Neural cell (in vitro differentiated cells): ENCODE measurements at regions not wholly inside any gene's neighbourhood (a gene's known extent, or its start where the extent isn't known, plus 50 kb on each side); places are given as distances from the start of the nearest gene placed in this dataset.

Source experiments
- EP300 ChIP-seq: fragments of 450-650 bp; conservative IDR thresholded peaks from 2 replicates; pipeline ENCODE4 v1.6.1; 2014; ENCODE audit warnings: antibody characterized with exemption, mild to moderate bottlenecking, moderate library complexity; ENCODE audit not compliant: poor library complexity, severe bottlenecking
- EZH2 ChIP-seq: fragments of 200-600, 300-800 bp; shearing (Covaris generic), sonication (generic); IDR thresholded peaks from 2 replicates; pipeline ENCODE4 v1.6.1; 2014; ENCODE audit warnings: antibody characterized with exemption, low read length, borderline replicate concordance, mild to moderate bottlenecking; ENCODE audit not compliant: insufficient read depth, poor library complexity, severe bottlenecking
- RAD21 ChIP-seq: fragments of 450-650 bp; conservative IDR thresholded peaks from 2 replicates; pipeline ENCODE4 v1.6.1; 2014; ENCODE audit warnings: antibody characterized with exemption, mild to moderate bottlenecking, moderate library complexity
- SMC3 ChIP-seq: fragments of 450-650 bp; conservative IDR thresholded peaks from 2 replicates; pipeline ENCODE4 v1.6.1; 2014; ENCODE audit warnings: antibody characterized with exemption, mild to moderate bottlenecking, moderate library complexity; ENCODE audit not compliant: poor library complexity
- TF ChIP-seq, protein P1 (sequence below): fragments of 450-650 bp; IDR thresholded peaks from 2 replicates; pipeline ENCODE4 v1.5.1; 2014; ENCODE audit warnings: antibody characterized with exemption, mild to moderate bottlenecking, moderate library complexity; ENCODE audit not compliant: poor library complexity, severe bottlenecking

DNA sequence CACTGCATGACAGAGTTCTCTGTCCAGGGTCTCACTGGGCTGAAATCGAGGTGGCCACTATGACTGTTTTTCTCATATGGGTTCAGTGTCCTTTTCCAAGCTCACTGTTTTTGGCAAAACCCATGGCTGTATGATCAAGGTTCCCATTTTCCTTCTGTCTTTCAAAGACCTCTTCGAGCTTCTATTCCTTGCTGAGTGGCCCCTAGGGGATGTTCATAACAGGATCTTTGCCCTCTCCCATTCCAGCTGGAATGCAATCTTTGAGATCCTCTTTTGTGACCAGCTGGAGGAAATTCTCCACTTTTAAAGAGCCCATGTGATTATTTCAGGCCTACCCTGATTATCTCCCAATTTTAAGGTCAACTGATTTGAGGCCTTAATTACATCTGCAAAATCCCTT, 572.5 kb upstream of the SLC10A2 start:
- TF ChIP-seq EP300 (no peak), RAD21 (no peak), EZH2 (no peak), SMC3 (no peak)
- TF ChIP-seq, protein P1, sequence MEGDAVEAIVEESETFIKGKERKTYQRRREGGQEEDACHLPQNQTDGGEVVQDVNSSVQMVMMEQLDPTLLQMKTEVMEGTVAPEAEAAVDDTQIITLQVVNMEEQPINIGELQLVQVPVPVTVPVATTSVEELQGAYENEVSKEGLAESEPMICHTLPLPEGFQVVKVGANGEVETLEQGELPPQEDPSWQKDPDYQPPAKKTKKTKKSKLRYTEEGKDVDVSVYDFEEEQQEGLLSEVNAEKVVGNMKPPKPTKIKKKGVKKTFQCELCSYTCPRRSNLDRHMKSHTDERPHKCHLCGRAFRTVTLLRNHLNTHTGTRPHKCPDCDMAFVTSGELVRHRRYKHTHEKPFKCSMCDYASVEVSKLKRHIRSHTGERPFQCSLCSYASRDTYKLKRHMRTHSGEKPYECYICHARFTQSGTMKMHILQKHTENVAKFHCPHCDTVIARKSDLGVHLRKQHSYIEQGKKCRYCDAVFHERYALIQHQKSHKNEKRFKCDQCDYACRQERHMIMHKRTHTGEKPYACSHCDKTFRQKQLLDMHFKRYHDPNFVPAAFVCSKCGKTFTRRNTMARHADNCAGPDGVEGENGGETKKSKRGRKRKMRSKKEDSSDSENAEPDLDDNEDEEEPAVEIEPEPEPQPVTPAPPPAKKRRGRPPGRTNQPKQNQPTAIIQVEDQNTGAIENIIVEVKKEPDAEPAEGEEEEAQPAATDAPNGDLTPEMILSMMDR = no peak
